ENCODE measurements at regions not wholly inside any gene's neighbourhood (a gene's known extent, or its start where the extent isn't known, plus 50 kb on each side); places are given as distances from the start of the nearest gene placed in this dataset.
A peak's percentile ranks its signal among the peaks of the same experiment; 100 is the strongest.

- no peak overlapping the region for H2BK15ac ChIP-seq (ENCODE audit: low read length)
- no peak overlapping the region for H3K23ac ChIP-seq (ENCODE audit: insufficient read length)
- no peak overlapping the region for H2BK120ac ChIP-seq (replicated peaks; ENCODE audit: low read depth, low read length)
- peak overlapping the region in 1 of 4 experiments; percentile 16; a peak in 1 of 8 replicates for H3K4me3 ChIP-seq (ENCODE audit: extremely low read depth in 1 of 4, insufficient read depth in 2 of 4, low read depth in 3 of 4, low read length in 4 of 4)
- peaks cover 0 to 2% (median 0%) of the 10 kb centered on the region in 4 experiments; a peak in 1 of 7 replicates for H3K4me1 ChIP-seq (replicated peaks in 1 of 4; ENCODE audit: control insufficient read depth in 3 of 4, insufficient read depth in 4 of 4, low read length in 3 of 4)
- no peak overlapping the region for H4K8ac ChIP-seq (ENCODE audit: extremely low read depth, insufficient read depth, low read length)
- no peak overlapping the region for H3K4ac ChIP-seq (replicated peaks; ENCODE audit: insufficient read length, low read depth, low read length)
- H3K9ac ChIP-seq (replicated peaks in 1 of 4; ENCODE audit: extremely low read depth in 1 of 4, low read depth in 3 of 4, low read length in 3 of 4) = no peak overlapping the region
- no peak overlapping the region for H4K5ac ChIP-seq (ENCODE audit: insufficient read length, low read depth, low read length)
- no peaks in the 10 kb centered on the region for H4K20me1 ChIP-seq (replicated peaks in 1 of 2; ENCODE audit: control insufficient read depth in 1 of 2, insufficient read depth in 2 of 2, low read length in 2 of 2)
- no peak overlapping the region for H3K14ac ChIP-seq (ENCODE audit: insufficient read length)
- no peak overlapping the region for H2BK5ac ChIP-seq (ENCODE audit: low read depth, low read length)
- H2BK20ac ChIP-seq (ENCODE audit: low read length) = no peak overlapping the region
- no peak overlapping the region for H3K18ac ChIP-seq (ENCODE audit: extremely low read depth, low read length)
- no peak overlapping the region for H3K27ac ChIP-seq (ENCODE audit: low read depth, low read length)
- no peak overlapping the region for H3K56ac ChIP-seq (replicated peaks; ENCODE audit: insufficient read length, low read depth, low read length)
- H4K91ac ChIP-seq (replicated peaks; ENCODE audit: insufficient read length, low read length) = no peak overlapping the region
- H2AFZ ChIP-seq (ENCODE audit: low read length) = peak overlapping the region; percentile 97
- DNase-seq (ENCODE audit: low read depth in 1 of 2, low spot score in 2 of 2) (no peak), FAIRE-seq (peak; percentile 78)
- no peaks in the 10 kb centered on the region for H3K9me3 ChIP-seq (ENCODE audit: insufficient read depth in 2 of 2, low read depth in 1 of 2, low read length in 1 of 2)
- no peak overlapping the region for H2AK5ac ChIP-seq (ENCODE audit: low read depth, low read length)
- TF ChIP-seq PHF8 (conservative IDR thresholded peaks at IDR 0.05; ENCODE audit: low read depth, low read length) = no peak
- TF ChIP-seq BRCA1 (IDR thresholded peaks at IDR 0.05; ENCODE audit: low read depth, low read length) = no peak
- no peak for TF ChIP-seq CTBP2 (IDR thresholded peaks at IDR 0.05; ENCODE audit: borderline replicate concordance, insufficient read depth, insufficient read length, low read length)
- no peak for TF ChIP-seq SP4 (IDR thresholded peaks at IDR 0.05; ENCODE audit: low read length)
- TF ChIP-seq SUZ12 (IDR thresholded peaks at IDR 0.05; ENCODE audit: low read length) = no peak
- no peak for TF ChIP-seq MAFK (IDR thresholded peaks at IDR 0.05; ENCODE audit: low read depth, low read length)
- no peak for TF ChIP-seq RAD21 (IDR thresholded peaks at IDR 0.05 in 1 of 2, conservative IDR thresholded peaks at IDR 0.05 in 1 of 2; ENCODE audit: low read depth in 2 of 2, low read length in 2 of 2)
- TF ChIP-seq KDM5A (IDR thresholded peaks at IDR 0.05; ENCODE audit: low read length) = no peak
- TF ChIP-seq FOSL1 (IDR thresholded peaks at IDR 0.05; ENCODE audit: insufficient read depth, low read depth, low read length) = no peak
- ChIA-PET CTCF (ENCODE audit: partially characterized antibody) (no interaction called here), POLR2A (ENCODE audit: partially characterized antibody) (no interaction called here)
- WGBS, 2 experiments (ENCODE audit: extremely low coverage in 1 of 2, insufficient coverage in 1 of 2, insufficient read length in 1 of 2, insufficient replicate concordance in 2 of 2, low coverage in 1 of 2, low lambda C conversion rate in 2 of 2, missing lambda C conversion rate in 1 of 2) = 52% methylated on average over 7 of the region's 7 CpGs; no CpG with 5 or more reads in 1 of the 2 experiments
- H3K27me3 ChIP-seq (replicated peaks in 1 of 4; ENCODE audit: control insufficient read depth in 3 of 4, extremely low read depth in 1 of 4, insufficient read depth in 3 of 4, low read length in 3 of 4) = no peaks in the 10 kb centered on the region
- no peaks in the 10 kb centered on the region for H3K36me3 ChIP-seq (ENCODE audit: control insufficient read depth in 2 of 4, insufficient read depth in 4 of 4, low read length in 3 of 4)
- H3K23me2 ChIP-seq (ENCODE audit: low read depth, low read length) = no peaks in the 10 kb centered on the region
- H3K4me2 ChIP-seq (ENCODE audit: insufficient read depth in 1 of 2, low read depth in 2 of 2, low read length in 2 of 2) = peak overlapping the region in 1 of 2 experiments; percentile 36; a peak in 2 of 4 replicates
- H3K79me1 ChIP-seq (ENCODE audit: low read depth, low read length) = no peaks in the 10 kb centered on the region
- H2BK12ac ChIP-seq (ENCODE audit: low read depth, low read length) = no peak overlapping the region
- H3K79me2 ChIP-seq (ENCODE audit: control insufficient read depth in 1 of 2, insufficient read depth in 2 of 2, low read length in 2 of 2) = no peaks in the 10 kb centered on the region
Measured at GRCh38 chr4:147057611-147058190, 112.0 kb upstream of the TTC29 start.
